Right cardiac atrium (tissue), 5 donors: ENCODE measurements at regions not wholly inside any gene's neighbourhood (a gene's known extent, or its start where the extent isn't known, plus 50 kb on each side); places are given as distances from the start of the nearest gene placed in this dataset.
A peak's percentile ranks its signal among the peaks of the same experiment; 100 is the strongest.

Experiments
- ATAC-seq, 2 donors: fragments of 200-7000 bp; cut with Tn5 transposase; one replicate each; pipeline versions ENCODE4 v1.8.0 to v1.9.1; 2020; ENCODE audit warnings: moderate library complexity in 2 of 2, mild to moderate bottlenecking in 1 of 2
- DNase-seq, 3 donors: peaks; one replicate each; pipeline ENCODE4 v3.0.0-alpha.2; 2020
- H3K27ac ChIP-seq: one replicate; pipeline ENCODE4 v1.5.1; 2013; ENCODE audit warnings: mild to moderate bottlenecking, low read length, control low read depth, moderate library complexity
- H3K27me3 ChIP-seq: one replicate; pipeline ENCODE4 v1.6.1; 2013; ENCODE audit not compliant: control insufficient read depth, insufficient read depth
- H3K4me1 ChIP-seq: one replicate; pipeline ENCODE4 v1.6.1; 2013; ENCODE audit warnings: low read length; ENCODE audit not compliant: control insufficient read depth, insufficient read depth
- H3K4me3 ChIP-seq: one replicate; pipeline ENCODE4 v1.5.1; 2013; ENCODE audit warnings: low read length, control low read depth
- H3K9me3 ChIP-seq: one replicate; pipeline ENCODE4 v1.6.1; 2013; ENCODE audit warnings: low read length; ENCODE audit not compliant: control insufficient read depth
- whole genome bisulfite sequencing: extraction: QIAGEN DNeasy Blood & Tissue Kit; methylation state at CpG from one replicate; pipeline ENCODE4 v1.1.7; 2013; 5-methylcytosine and 5-hydroxymethylcytosine counted together
- intact Hi-C, 4 donors: fragments of 100-400 bp; cut with DNase I; formaldehyde crosslinking; loops; one replicate each; pipeline versions ENCODE4 v1.11.0 to v1.14.0; 2022 to 2023
- donor health status: healthy with polysubstance abuse.
- donor health status: DM: no; HTN: yes; CAD: no.
- donor health status: DM: no; HTN: no; CAD: no.
- donor health status: DM: no; HTN: yes; CAD: no; lungs with severe emphysema.
- donor health status: DM: yes; HTN: yes; CAD: no.

GRCh38 chr5:171630350-171631065 is 155.1 kb upstream of the SMIM23 start:
- Histone ChIP-seq H3K9me3 (no peaks in the 10 kb centered on the region), H3K27me3 (no peaks in the 10 kb centered on the region), H3K4me1 (no peaks in the 10 kb centered on the region), H3K4me3 (no peak overlapping the region), H3K27ac (no peak overlapping the region)
- ATAC-seq (no peak), DNase-seq (no peak)
- intact Hi-C loops = loop anchor here (10.0 kb wide), 3 partner anchors 206 to 274 kb away; no protein-coding TSS in a partner anchor
- WGBS = 45% methylated on average over 11 of the region's 11 CpGs

GRCh38 chr5:171632616-171633015 is 153.0 kb upstream of the SMIM23 start:
- intact Hi-C loops = loop anchor here (10.0 kb wide), 3 partner anchors 208 to 272 kb away; no protein-coding TSS in a partner anchor
- no peaks in the 10 kb centered on the region for H3K9me3 ChIP-seq
- no peak overlapping the region for H3K4me3 ChIP-seq
- no peaks in the 10 kb centered on the region for H3K4me1 ChIP-seq
- no peaks in the 10 kb centered on the region for H3K27me3 ChIP-seq
- 71% methylated on average over 3 of the region's 3 CpGs for WGBS
- DNase-seq (no peak), ATAC-seq (no peak)
- H3K27ac ChIP-seq = no peak overlapping the region

- DNase-seq (no peak), ATAC-seq (no peak)
- Histone ChIP-seq H3K4me1 (no peaks in the 10 kb centered on the region), H3K27ac (no peak overlapping the region), H3K4me3 (no peak overlapping the region), H3K9me3 (no peaks in the 10 kb centered on the region), H3K27me3 (no peaks in the 10 kb centered on the region)
- WGBS = 76% methylated on average over 7 of the region's 7 CpGs
- intact Hi-C loops = loop anchor here (10.0 kb wide), 3 partner anchors 209 to 271 kb away; no protein-coding TSS in a partner anchor
Observed at GRCh38 chr5:171633776-171634470, 151.7 kb upstream of the SMIM23 start.

- no peak overlapping the region for H3K4me3 ChIP-seq
- no peak for DNase-seq
- ATAC-seq = no peak
- intact Hi-C loops = loop anchor here (10.0 kb wide), 3 partner anchors 210 to 270 kb away; no protein-coding TSS in a partner anchor
- H3K27ac ChIP-seq = no peak overlapping the region
- H3K27me3 ChIP-seq = no peaks in the 10 kb centered on the region
- no peaks in the 10 kb centered on the region for H3K9me3 ChIP-seq
- peaks cover 2% of the 10 kb centered on the region for H3K4me1 ChIP-seq
Observed at GRCh38 chr5:171634511-171634910, 151.1 kb upstream of the SMIM23 start.

GRCh38 chr5:171635028-171635427 is 150.6 kb upstream of the SMIM23 start:
- intact Hi-C loops = loop anchor here (10.0 kb wide), 3 partner anchors 210 to 270 kb away; no protein-coding TSS in a partner anchor
- H3K27me3 ChIP-seq = no peaks in the 10 kb centered on the region

GRCh38 chr5:171635561-171636245 is 149.9 kb upstream of the SMIM23 start:
- peak; percentile 49 to 89 for ATAC-seq
- no peaks in the 10 kb centered on the region for H3K27me3 ChIP-seq
- intact Hi-C loops = loop anchor here (10.0 kb wide), 3 partner anchors 209 to 269 kb away; no protein-coding TSS in a partner anchor

More at GRCh38 chr5:171635028-171635427, 150.6 kb upstream of the SMIM23 start:
- ATAC-seq (peak in 1 of 2 donors; percentile 25), DNase-seq (no peak)
- 97% methylated on average over 2 of the region's 2 CpGs for WGBS
- no peaks in the 10 kb centered on the region for H3K9me3 ChIP-seq
- peaks cover 2% of the 10 kb centered on the region for H3K4me1 ChIP-seq
- peak overlapping the region; percentile 25 for H3K27ac ChIP-seq
- no peak overlapping the region for H3K4me3 ChIP-seq

GRCh38 chr5:171637811-171638210 is 147.8 kb upstream of the SMIM23 start:
- Histone ChIP-seq H3K27me3 (no peaks in the 10 kb centered on the region), H3K4me3 (no peak overlapping the region), H3K4me1 (peaks cover 2% of the 10 kb centered on the region), H3K9me3 (no peaks in the 10 kb centered on the region), H3K27ac (no peak overlapping the region)
- no peak for DNase-seq
- intact Hi-C loops = loop anchor here (10.0 kb wide), 3 partner anchors 207 to 267 kb away; no protein-coding TSS in a partner anchor
- 94% methylated on average over 1 of the region's 1 CpG for WGBS
- ATAC-seq = no peak

More at GRCh38 chr5:171635561-171636245, 149.9 kb upstream of the SMIM23 start:
- Histone ChIP-seq H3K4me3 (no peak overlapping the region), H3K4me1 (peaks cover 2% of the 10 kb centered on the region), H3K9me3 (no peaks in the 10 kb centered on the region), H3K27ac (no peak overlapping the region)
- DNase-seq = no peak
- WGBS = 73% methylated on average over 8 of the region's 8 CpGs

GRCh38 chr5:171639205-171639621 is 146.4 kb upstream of the SMIM23 start:
- Histone ChIP-seq H3K27ac (no peak overlapping the region), H3K4me1 (peaks cover 2% of the 10 kb centered on the region), H3K9me3 (no peaks in the 10 kb centered on the region), H3K27me3 (no peaks in the 10 kb centered on the region), H3K4me3 (no peak overlapping the region)
- DNase-seq (no peak), ATAC-seq (no peak)
- intact Hi-C loops = loop anchor here (10.0 kb wide), 3 partner anchors 206 to 266 kb away; no protein-coding TSS in a partner anchor
- 51% methylated on average over 4 of the region's 4 CpGs for WGBS

GRCh38 chr5:171639966-171640365 is 145.7 kb upstream of the SMIM23 start:
- Histone ChIP-seq H3K4me1 (peaks cover 2% of the 10 kb centered on the region), H3K27me3 (no peaks in the 10 kb centered on the region), H3K9me3 (no peaks in the 10 kb centered on the region), H3K4me3 (no peak overlapping the region), H3K27ac (peak overlapping the region; percentile 53)
- WGBS = 50% methylated on average over 4 of the region's 4 CpGs
- DNase-seq (no peak), ATAC-seq (no peak)
- intact Hi-C loops = loop anchor here (10.0 kb wide), 3 partner anchors 205 to 265 kb away; no protein-coding TSS in a partner anchor

- no peak overlapping the region for H3K4me3 ChIP-seq
- H3K27ac ChIP-seq = peak overlapping the region; percentile 33
- peaks cover 2% of the 10 kb centered on the region for H3K4me1 ChIP-seq
- no peaks in the 10 kb centered on the region for H3K9me3 ChIP-seq
- intact Hi-C loops = no loop called here
- H3K27me3 ChIP-seq = no peaks in the 10 kb centered on the region
- peak in 2 of 3 donors; percentile 72 to 77 for DNase-seq
- peak; percentile 68 to 81 for ATAC-seq
- WGBS = 23% methylated on average over 3 of the region's 3 CpGs
Observed at GRCh38 chr5:171640480-171640879, 145.1 kb upstream of the SMIM23 start.
